Fibroblast of skin of scalp (primary cell): ENCODE measurements at regions not wholly inside any gene's neighbourhood (a gene's known extent, or its start where the extent isn't known, plus 50 kb on each side); places are given as distances from the start of the nearest gene placed in this dataset.
A peak's percentile ranks its signal among the peaks of the same experiment; 100 is the strongest.
"Not testable (repeated sequence)": the region's sequence is repeated elsewhere in the genome, so short reads cannot be mapped to it uniquely, and the experiment has no call there.

ENCODE experiments used
- DNase-seq: peaks from one replicate; pipeline ENCODE4 v3.0.0-alpha.2; 2013

- DNase-seq: no peak
Measured at GRCh38 chr2:115904516-115904915, 1462.1 kb downstream of the DPP10 start.

GRCh38 chr2:115908731-115909130 lies 1466.3 kb downstream of the DPP10 start:
- no peak for DNase-seq

- no peak for DNase-seq
Measured at GRCh38 chr2:115910270-115910669, 1467.8 kb downstream of the DPP10 start.

GRCh38 chr2:115913921-115914320 lies 1471.5 kb downstream of the DPP10 start:
- DNase-seq: no peak

GRCh38 chr2:115921541-115921940 lies 1479.1 kb downstream of the DPP10 start:
- no peak for DNase-seq

- peak; percentile 4 for DNase-seq
Measured at GRCh38 chr2:115939902-115940301, 1497.5 kb downstream of the DPP10 start.

GRCh38 chr2:115942800-115943199 lies 1500.4 kb downstream of the DPP10 start:
- DNase-seq: no peak

GRCh38 chr2:115946341-115946740 lies 1503.9 kb downstream of the DPP10 start:
- no peak for DNase-seq

GRCh38 chr2:115946891-115947290 lies 1504.5 kb downstream of the DPP10 start:
- no peak for DNase-seq

GRCh38 chr2:115976916-115977315 lies 1534.5 kb downstream of the DPP10 start:
- DNase-seq: no peak

- no peak for DNase-seq
Measured at GRCh38 chr2:115999039-115999438, 1556.6 kb downstream of the DPP10 start.

GRCh38 chr2:116023026-116023425 lies 1580.6 kb downstream of the DPP10 start:
- DNase-seq: no peak

GRCh38 chr2:116038758-116039157 lies 1596.3 kb downstream of the DPP10 start:
- not testable (repeated sequence) for DNase-seq

GRCh38 chr2:116042530-116042929 lies 1600.1 kb downstream of the DPP10 start:
- DNase-seq: no peak

- DNase-seq: no peak
Measured at GRCh38 chr2:116057538-116057937, 1615.1 kb downstream of the DPP10 start.

GRCh38 chr2:116061023-116061422 lies 1618.6 kb downstream of the DPP10 start:
- no peak for DNase-seq

GRCh38 chr2:116073731-116074130 lies 1631.3 kb downstream of the DPP10 start:
- no peak for DNase-seq

- no peak for DNase-seq
Measured at GRCh38 chr2:116074161-116074560, 1631.7 kb downstream of the DPP10 start.

- no peak for DNase-seq
Measured at GRCh38 chr2:116088236-116088635, 1645.8 kb downstream of the DPP10 start.

- DNase-seq: no peak
Measured at GRCh38 chr2:116094196-116094595, 1651.8 kb downstream of the DPP10 start.

- DNase-seq: no peak
Measured at GRCh38 chr2:116095636-116096035, 1653.2 kb downstream of the DPP10 start.

GRCh38 chr2:116098049-116098448 lies 1655.6 kb downstream of the DPP10 start:
- DNase-seq: no peak

GRCh38 chr2:116109471-116109870 lies 1667.0 kb downstream of the DPP10 start:
- no peak for DNase-seq

GRCh38 chr2:116117845-116118244 lies 1675.4 kb downstream of the DPP10 start:
- DNase-seq: no peak

GRCh38 chr2:116132833-116133232 lies 1681.7 kb upstream of the DDX18 start:
- DNase-seq: no peak
